ENCODE measurements at regions not wholly inside any gene's neighbourhood (a gene's known extent, or its start where the extent isn't known, plus 50 kb on each side); places are given as distances from the start of the nearest gene placed in this dataset.

GRCh38 chr3:174769171-174769570 lies 90.0 kb upstream of the NAALADL2 start:
- no peaks in the 10 kb centered on the region for H3K9me3 Mint-ChIP-seq
- H3K27me3 Mint-ChIP-seq: no peaks in the 10 kb centered on the region
- no peaks in the 10 kb centered on the region for H3K36me3 Mint-ChIP-seq (ENCODE audit: low read depth)
- no peak overlapping the region for H3K27ac Mint-ChIP-seq
- no peak overlapping the region for H3K4me3 Mint-ChIP-seq
- no peaks in the 10 kb centered on the region for H3K4me1 Mint-ChIP-seq (ENCODE audit: low read depth)

GRCh38 chr3:174775603-174776002 lies 83.5 kb upstream of the NAALADL2 start:
- no peak overlapping the region for H3K4me3 Mint-ChIP-seq
- H3K27ac Mint-ChIP-seq: no peak overlapping the region
- no peaks in the 10 kb centered on the region for H3K4me1 Mint-ChIP-seq (ENCODE audit: low read depth)
- no peaks in the 10 kb centered on the region for H3K27me3 Mint-ChIP-seq
- no peaks in the 10 kb centered on the region for H3K36me3 Mint-ChIP-seq (ENCODE audit: low read depth)
- H3K9me3 Mint-ChIP-seq: no peaks in the 10 kb centered on the region

- H3K27me3 Mint-ChIP-seq: no peaks in the 10 kb centered on the region
- no peaks in the 10 kb centered on the region for H3K36me3 Mint-ChIP-seq (ENCODE audit: low read depth)
- H3K4me1 Mint-ChIP-seq (ENCODE audit: low read depth): no peaks in the 10 kb centered on the region
- H3K4me3 Mint-ChIP-seq: no peak overlapping the region
- no peak overlapping the region for H3K27ac Mint-ChIP-seq
- H3K9me3 Mint-ChIP-seq: no peaks in the 10 kb centered on the region
Observed at GRCh38 chr3:174776123-174776522, 83.0 kb upstream of the NAALADL2 start.

- Mint-ChIP-seq H3K27me3 (no peaks in the 10 kb centered on the region), H3K4me1 (ENCODE audit: low read depth) (no peaks in the 10 kb centered on the region), H3K9me3 (no peaks in the 10 kb centered on the region), H3K4me3 (no peak overlapping the region), H3K27ac (no peak overlapping the region), H3K36me3 (ENCODE audit: low read depth) (no peaks in the 10 kb centered on the region)
Observed at GRCh38 chr3:174776636-174777035, 82.5 kb upstream of the NAALADL2 start.

- no peak overlapping the region for H3K27ac Mint-ChIP-seq
- no peaks in the 10 kb centered on the region for H3K9me3 Mint-ChIP-seq
- H3K4me3 Mint-ChIP-seq: no peak overlapping the region
- H3K36me3 Mint-ChIP-seq (ENCODE audit: low read depth): no peaks in the 10 kb centered on the region
- no peaks in the 10 kb centered on the region for H3K27me3 Mint-ChIP-seq
- H3K4me1 Mint-ChIP-seq (ENCODE audit: low read depth): no peaks in the 10 kb centered on the region
Observed at GRCh38 chr3:174777813-174778212, 81.3 kb upstream of the NAALADL2 start.

- H3K4me1 Mint-ChIP-seq (ENCODE audit: low read depth): no peaks in the 10 kb centered on the region
- no peaks in the 10 kb centered on the region for H3K27me3 Mint-ChIP-seq
- H3K9me3 Mint-ChIP-seq: no peaks in the 10 kb centered on the region
- no peaks in the 10 kb centered on the region for H3K36me3 Mint-ChIP-seq (ENCODE audit: low read depth)
- H3K4me3 Mint-ChIP-seq: no peak overlapping the region
- no peak overlapping the region for H3K27ac Mint-ChIP-seq
Observed at GRCh38 chr3:174783502-174783901, 75.6 kb upstream of the NAALADL2 start.

GRCh38 chr3:174784206-174784934 lies 74.8 kb upstream of the NAALADL2 start:
- no peak overlapping the region for H3K4me3 Mint-ChIP-seq
- H3K4me1 Mint-ChIP-seq (ENCODE audit: low read depth): no peaks in the 10 kb centered on the region
- H3K27me3 Mint-ChIP-seq: no peaks in the 10 kb centered on the region
- peaks cover 5% of the 10 kb centered on the region for H3K9me3 Mint-ChIP-seq
- H3K27ac Mint-ChIP-seq: no peak overlapping the region
- H3K36me3 Mint-ChIP-seq (ENCODE audit: low read depth): no peaks in the 10 kb centered on the region

GRCh38 chr3:174786825-174787224 lies 72.3 kb upstream of the NAALADL2 start:
- Mint-ChIP-seq H3K27me3 (no peaks in the 10 kb centered on the region), H3K36me3 (ENCODE audit: low read depth) (no peaks in the 10 kb centered on the region), H3K27ac (no peak overlapping the region), H3K9me3 (peaks cover 5% of the 10 kb centered on the region), H3K4me1 (ENCODE audit: low read depth) (no peaks in the 10 kb centered on the region), H3K4me3 (no peak overlapping the region)

- no peak overlapping the region for H3K27ac Mint-ChIP-seq
- H3K4me3 Mint-ChIP-seq: no peak overlapping the region
- H3K4me1 Mint-ChIP-seq (ENCODE audit: low read depth): no peaks in the 10 kb centered on the region
- no peaks in the 10 kb centered on the region for H3K36me3 Mint-ChIP-seq (ENCODE audit: low read depth)
- no peaks in the 10 kb centered on the region for H3K27me3 Mint-ChIP-seq
- H3K9me3 Mint-ChIP-seq: peaks cover 5% of the 10 kb centered on the region
Observed at GRCh38 chr3:174791161-174791560, 68.0 kb upstream of the NAALADL2 start.

GRCh38 chr3:174792864-174793263 lies 66.3 kb upstream of the NAALADL2 start:
- H3K27me3 Mint-ChIP-seq: no peaks in the 10 kb centered on the region
- no peak overlapping the region for H3K4me3 Mint-ChIP-seq
- no peaks in the 10 kb centered on the region for H3K4me1 Mint-ChIP-seq (ENCODE audit: low read depth)
- H3K36me3 Mint-ChIP-seq (ENCODE audit: low read depth): no peaks in the 10 kb centered on the region
- H3K9me3 Mint-ChIP-seq: peaks cover 11% of the 10 kb centered on the region
- no peak overlapping the region for H3K27ac Mint-ChIP-seq
